Upper lobe of left lung (tissue), 6 donors: ENCODE measurements at regions not wholly inside any gene's neighbourhood (a gene's known extent, or its start where the extent isn't known, plus 50 kb on each side); places are given as distances from the start of the nearest gene placed in this dataset.
"Not testable (repeated sequence)": the region's sequence is repeated elsewhere in the genome, so short reads cannot be mapped to it uniquely, and the experiment has no call there.

ENCODE experiments used
- ATAC-seq, 2 donors: fragments of 200-7000 bp; cut with Tn5 transposase; one replicate each; pipeline ENCODE4 v1.9.1; 2022; ENCODE audit warnings: mild to moderate bottlenecking in 2 of 2, moderate library complexity in 2 of 2; ENCODE audit not compliant: low FRiP score in 2 of 2
- DNase-seq, 2 donors: peaks; one replicate each; pipeline ENCODE4 v3.0.0-alpha.2; 2019 to 2020
- H3K27ac ChIP-seq, 4 donors: fragments of 200-600 bp; sonication (generic); one replicate each; pipeline ENCODE4 v1.5.1; 2016 to 2019
- H3K27me3 ChIP-seq, 4 donors: fragments of 200-600 bp; sonication (generic); one replicate each; pipeline ENCODE4 v1.5.1; 2017 to 2019
- H3K36me3 ChIP-seq, 4 donors: fragments of 200-600 bp; sonication (generic); one replicate each; pipeline ENCODE4 v1.5.1; 2016 to 2019
- H3K4me1 ChIP-seq, 4 donors: fragments of 200-600 bp; sonication (generic); one replicate each; pipeline ENCODE4 v1.5.1; 2018 to 2019
- H3K4me3 ChIP-seq, 4 donors: fragments of 200-600 bp; sonication (generic); one replicate each; pipeline ENCODE4 v1.5.1; 2017 to 2019; ENCODE audit warnings: mild to moderate bottlenecking in 2 of 4, moderate library complexity in 1 of 4
- H3K9me3 ChIP-seq, 4 donors: fragments of 200-600 bp; sonication (generic); one replicate each; pipeline ENCODE4 v1.5.1; 2018 to 2019
- CTCF ChIP-seq, 6 experiments: fragments of 450-650 bp in 4 of 6; fragments of 200-600 bp in 2 of 6; sonication (generic) in 2 of 6; IDR thresholded peaks; one replicate each; pipeline ENCODE4 v1.5.1; 2016 to 2019; ENCODE audit warnings: antibody characterized with exemption in 6 of 6
- EP300 ChIP-seq, 4 donors: sonication (generic); formaldehyde crosslinking; IDR thresholded peaks; one replicate each; pipeline ENCODE4 v1.5.1; 2017; ENCODE audit warnings: antibody characterized with exemption in 4 of 4, control low read depth in 2 of 4
- POLR2A ChIP-seq, 4 donors: fragments of 450-650 bp; IDR thresholded peaks; one replicate each; pipeline ENCODE4 v1.5.1; 2016 to 2017; ENCODE audit warnings: antibody characterized with exemption in 4 of 4, mild to moderate bottlenecking in 2 of 4
- POLR2AphosphoS5 ChIP-seq, 2 donors: sonication (generic); formaldehyde crosslinking; IDR thresholded peaks; one replicate each; pipeline ENCODE4 v1.5.1; 2017; ENCODE audit warnings: antibody characterized with exemption in 2 of 2
- WGBS, 2 donors: methylation state at CpG; one replicate each; pipeline ENCODE4 v1.1.5; 2017 to 2018; 5-methylcytosine and 5-hydroxymethylcytosine counted together
- donor health status: DM: no; HTN: no; CAD: no; lungs with moderate emphysema.
- donor health status: DM: no; HTN: yes; CAD: no; lungs with severe emphysema.

- TF ChIP-seq EP300 (IDR thresholded peaks at IDR 0.05) (no peak), POLR2AphosphoS5 (IDR thresholded peaks at IDR 0.05) (no peak), POLR2A (IDR thresholded peaks at IDR 0.05) (no peak), CTCF (IDR thresholded peaks at IDR 0.05) (no peak)
- H3K9me3 ChIP-seq, result no peaks in the 10 kb centered on the region
- H3K27ac ChIP-seq, result no peak overlapping the region
- 57 to 60% methylated on average over 1 of the region's 1 CpG for WGBS, 2 donors
- ATAC-seq (no peak), DNase-seq (no peak)
- no peaks in the 10 kb centered on the region for H3K4me1 ChIP-seq
- H3K4me3 ChIP-seq, result no peak overlapping the region
- H3K36me3 ChIP-seq, result no peaks in the 10 kb centered on the region
- no peaks in the 10 kb centered on the region for H3K27me3 ChIP-seq
Observed at GRCh38 chr6:84848960-84849359, 84.6 kb upstream of the TBX18 start.

- Histone ChIP-seq H3K4me3 (no peak overlapping the region), H3K27ac (no peak overlapping the region), H3K9me3 (no peaks in the 10 kb centered on the region), H3K36me3 (no peaks in the 10 kb centered on the region), H3K4me1 (no peaks in the 10 kb centered on the region), H3K27me3 (no peaks in the 10 kb centered on the region)
- 64 to 78% methylated on average over 3 of the region's 3 CpGs for WGBS, 2 donors
- TF ChIP-seq CTCF (IDR thresholded peaks at IDR 0.05) (no peak), EP300 (IDR thresholded peaks at IDR 0.05) (no peak), POLR2AphosphoS5 (IDR thresholded peaks at IDR 0.05) (no peak), POLR2A (IDR thresholded peaks at IDR 0.05) (no peak)
- DNase-seq (no peak), ATAC-seq (peak in 1 of 2 donors; percentile 44)
Observed at GRCh38 chr6:84847390-84848160, 83.2 kb upstream of the TBX18 start.

GRCh38 chr6:84842525-84843166 lies 78.2 kb upstream of the TBX18 start:
- no peak for ATAC-seq

GRCh38 chr6:84837068-84837866 lies 72.9 kb upstream of the TBX18 start:
- not testable (repeated sequence) for H3K27ac ChIP-seq, ATAC-seq, H3K4me1 ChIP-seq, H3K4me3 ChIP-seq, H3K36me3 ChIP-seq, H3K9me3 ChIP-seq, DNase-seq, H3K27me3 ChIP-seq
- WGBS, 2 donors, result 89 to 91% methylated on average over 5 of the region's 5 CpGs

More at GRCh38 chr6:84842525-84843166, 78.2 kb upstream of the TBX18 start:
- Histone ChIP-seq H3K4me3 (no peak overlapping the region), H3K4me1 (no peaks in the 10 kb centered on the region), H3K36me3 (no peaks in the 10 kb centered on the region), H3K27me3 (no peaks in the 10 kb centered on the region), H3K27ac (no peak overlapping the region), H3K9me3 (no peaks in the 10 kb centered on the region)
- DNase-seq, result no peak
- TF ChIP-seq POLR2A (IDR thresholded peaks at IDR 0.05) (no peak), CTCF (IDR thresholded peaks at IDR 0.05) (no peak)

- Histone ChIP-seq H3K27ac (no peak overlapping the region), H3K27me3 (no peaks in the 10 kb centered on the region), H3K36me3 (no peaks in the 10 kb centered on the region), H3K9me3 (no peaks in the 10 kb centered on the region), H3K4me3 (no peak overlapping the region), H3K4me1 (no peaks in the 10 kb centered on the region)
- DNase-seq (no peak), ATAC-seq (no peak)
- TF ChIP-seq EP300 (IDR thresholded peaks at IDR 0.05), result no peak
Observed at GRCh38 chr6:84836366-84836765, 72.0 kb upstream of the TBX18 start.
